HG03066 (cell line): ENCODE measurements at regions not wholly inside any gene's neighbourhood (a gene's known extent, or its start where the extent isn't known, plus 50 kb on each side); places are given as distances from the start of the nearest gene placed in this dataset.

Experiments
- ATAC-seq: cut with Tn5 transposase; IDR thresholded peaks from one replicate; pipeline ENCODE4 v1.9.1; 2021; ENCODE audit warnings: low read depth; ENCODE audit not compliant: unreplicated experiment

DNA sequence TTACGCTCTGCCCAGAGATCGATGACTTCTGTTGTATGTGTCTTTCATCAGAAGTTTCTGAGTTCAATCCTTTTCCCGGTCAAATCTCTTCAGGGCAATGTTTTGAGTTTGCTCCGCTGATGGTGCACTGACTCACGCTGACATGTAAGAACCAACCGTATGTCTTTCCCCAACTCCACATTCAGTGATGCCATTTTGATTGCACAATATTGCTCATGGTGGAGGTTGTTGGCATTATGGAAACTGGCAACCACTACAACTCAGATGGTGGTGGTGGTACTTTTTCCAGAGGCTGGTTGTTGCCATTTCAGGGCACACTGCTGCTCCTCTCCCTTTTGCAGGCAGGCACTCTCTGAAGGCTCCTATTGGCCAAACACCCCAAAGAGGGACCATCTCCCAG lies 751.5 kb downstream of the DCDC2C start:
- ATAC-seq = no peak

DNA sequence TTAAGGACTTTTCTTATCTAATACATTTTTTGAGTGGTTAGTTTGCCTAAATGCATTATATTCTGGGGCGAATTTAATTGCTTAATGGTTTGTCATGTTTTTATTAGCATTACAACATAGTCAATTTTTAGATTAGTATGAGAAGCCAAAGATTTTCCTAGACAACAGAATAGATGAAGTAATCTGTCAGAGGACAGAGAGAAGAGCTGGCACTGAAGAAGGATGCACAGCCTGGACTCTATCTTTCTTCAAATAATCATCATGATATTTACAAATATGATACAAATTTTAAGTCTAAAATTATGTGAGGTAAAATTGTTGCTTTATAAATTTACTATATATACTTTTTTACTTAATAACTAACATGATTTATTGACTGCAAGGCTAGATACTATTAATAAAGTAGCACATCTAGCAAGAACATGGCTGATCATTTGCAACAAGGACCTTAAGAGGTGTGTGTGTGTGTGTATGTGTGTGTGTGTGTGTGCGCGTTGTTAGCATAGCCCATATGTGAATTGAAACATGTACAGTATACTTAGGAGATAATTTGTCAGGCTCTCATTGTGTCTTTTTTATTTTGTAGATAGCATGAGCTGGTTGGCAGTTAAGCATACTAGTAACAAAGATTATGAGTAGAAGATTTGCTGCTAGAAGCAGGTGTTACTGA lies 752.2 kb downstream of the DCDC2C start:
- no peak for ATAC-seq

DNA sequence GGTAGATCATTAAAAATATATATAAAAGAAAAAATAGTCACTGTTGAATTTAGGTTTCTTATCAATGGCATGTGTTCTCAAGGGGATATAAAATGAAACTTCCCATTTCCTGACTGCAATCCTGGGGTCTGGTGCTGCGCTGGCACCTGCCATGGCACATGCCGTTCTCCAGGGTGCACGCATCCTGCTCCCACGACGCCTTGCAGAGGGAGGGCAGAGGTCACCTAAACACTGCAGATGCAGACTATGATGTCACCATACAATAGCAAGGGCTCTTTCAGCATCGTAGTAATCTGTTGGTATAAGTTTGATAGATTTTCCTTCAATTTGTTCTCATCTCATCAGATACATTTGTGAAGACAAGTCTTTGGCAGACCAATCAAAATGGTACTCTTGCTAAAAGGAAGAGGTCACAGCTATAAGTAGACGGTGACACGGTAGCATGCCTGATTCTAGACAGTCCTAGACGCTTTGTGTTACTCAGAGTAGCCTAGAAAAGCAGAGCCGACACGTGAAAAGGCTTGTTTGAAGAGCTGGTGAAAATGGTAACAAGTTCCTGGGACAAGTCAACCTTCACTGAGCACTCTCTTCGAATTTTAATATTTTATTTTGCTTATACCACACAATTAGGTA lies 761.4 kb downstream of the DCDC2C start:
- ATAC-seq = no peak

DNA sequence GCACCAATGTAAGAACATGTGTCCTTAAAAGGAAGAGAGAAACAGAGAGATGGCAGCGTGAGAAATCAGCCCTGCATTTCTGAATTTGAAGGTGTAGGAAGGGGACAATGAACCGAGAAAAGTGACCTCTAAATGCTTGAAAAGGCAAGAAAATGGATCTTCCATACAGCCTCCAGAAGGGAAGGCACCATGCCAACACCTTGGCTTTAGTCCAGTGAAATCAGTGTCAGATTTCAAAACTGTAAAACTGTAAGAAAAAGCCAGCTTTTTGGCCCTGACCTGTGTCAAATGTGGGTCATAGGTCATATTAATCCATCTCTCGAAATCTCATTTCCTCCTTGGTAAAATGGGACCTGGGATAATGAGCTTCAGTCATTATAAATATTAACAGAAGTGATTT lies 762.3 kb downstream of the DCDC2C start:
- ATAC-seq = no peak

DNA sequence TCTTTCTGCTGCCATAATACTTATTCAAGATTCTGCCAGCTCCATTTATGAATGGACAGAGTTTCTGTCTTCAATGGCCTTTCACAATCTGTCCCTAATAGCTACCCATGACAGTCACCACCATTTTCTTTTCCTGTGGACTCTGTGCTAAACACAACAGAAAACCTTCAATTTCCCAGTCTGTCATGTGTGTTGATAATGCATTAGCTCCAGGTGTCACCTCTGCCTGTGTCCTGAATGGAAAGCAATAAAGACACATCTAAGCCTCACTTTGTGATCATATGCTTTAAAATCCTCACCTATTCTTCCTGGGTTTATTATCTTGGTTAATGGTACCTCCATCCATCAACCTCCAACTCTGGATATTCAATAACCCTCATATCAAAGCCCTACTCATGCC lies 772.2 kb downstream of the DCDC2C start:
- ATAC-seq = no peak

DNA sequence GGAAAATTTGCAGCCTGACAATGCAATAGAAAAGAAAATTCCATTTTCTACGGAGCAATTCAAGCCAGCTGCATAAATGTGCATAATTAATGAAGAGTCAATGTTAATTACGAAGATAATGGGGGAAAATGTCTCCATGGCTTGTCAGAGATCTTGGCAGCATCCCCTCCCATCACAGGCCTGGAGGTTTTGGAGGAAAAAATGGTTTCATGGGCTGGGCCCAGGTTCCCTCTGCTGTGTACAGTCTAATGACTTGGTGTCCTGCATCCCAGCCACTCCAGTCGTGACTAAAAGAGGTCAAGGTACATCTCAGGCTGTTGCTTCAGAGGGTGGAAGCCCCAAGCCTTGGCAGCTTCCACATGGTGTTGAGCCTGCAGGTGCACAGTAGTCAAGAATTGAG lies 779.7 kb downstream of the DCDC2C start:
- no peak for ATAC-seq

DNA sequence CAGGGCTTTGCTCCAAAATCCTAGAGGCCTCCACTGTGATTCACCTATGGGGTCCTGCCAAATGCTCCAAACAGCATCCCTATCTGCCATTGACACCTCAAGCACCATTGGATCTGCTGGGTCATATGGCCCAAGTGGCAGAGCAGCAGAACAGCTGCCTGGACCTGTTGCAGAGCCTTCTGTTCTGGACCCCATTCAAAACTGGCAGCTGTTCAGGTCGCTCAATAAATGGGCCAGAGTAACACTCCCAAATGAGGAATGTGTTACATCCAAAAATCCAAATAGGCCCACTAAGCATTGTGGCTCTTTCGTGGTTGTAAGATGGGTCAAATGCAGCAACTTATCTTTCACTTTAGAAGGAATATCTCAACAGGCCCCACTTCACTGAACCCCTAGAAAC lies 783.6 kb downstream of the DCDC2C start:
- no peak for ATAC-seq

DNA sequence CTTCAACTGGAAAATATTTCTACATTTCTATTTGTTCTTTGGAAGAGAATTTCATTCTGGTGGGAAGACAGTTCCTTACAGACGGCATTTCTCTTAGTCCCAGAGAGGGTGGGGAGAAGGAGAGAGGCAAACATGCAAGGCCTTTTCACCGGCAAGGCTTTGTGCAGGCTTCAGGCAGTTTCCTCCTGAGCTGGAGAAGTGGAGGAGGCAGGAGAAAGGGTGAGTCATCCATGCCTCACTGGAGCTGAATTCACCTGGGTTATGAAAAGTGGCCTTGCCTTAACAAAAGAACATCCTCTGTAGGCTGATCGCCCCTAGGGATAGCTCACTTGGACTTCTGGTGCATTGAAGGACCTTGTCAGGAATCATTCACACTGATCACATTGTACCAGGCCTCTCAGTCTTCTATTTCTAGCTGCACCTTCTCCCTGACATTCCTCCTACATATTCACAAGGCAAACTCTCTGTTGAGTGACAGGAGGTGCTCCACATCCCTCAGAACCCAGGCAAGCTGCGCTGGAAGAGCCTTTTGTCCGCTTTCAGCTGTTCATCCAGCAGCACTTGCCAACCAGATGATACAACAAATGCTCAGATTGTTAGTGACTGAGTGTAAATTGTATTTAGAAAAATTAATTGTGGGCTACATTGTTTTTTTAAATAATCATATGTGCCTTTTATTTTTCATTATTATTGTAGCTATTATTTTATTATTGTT lies 796.1 kb downstream of the DCDC2C start:
- ATAC-seq = no peak

DNA sequence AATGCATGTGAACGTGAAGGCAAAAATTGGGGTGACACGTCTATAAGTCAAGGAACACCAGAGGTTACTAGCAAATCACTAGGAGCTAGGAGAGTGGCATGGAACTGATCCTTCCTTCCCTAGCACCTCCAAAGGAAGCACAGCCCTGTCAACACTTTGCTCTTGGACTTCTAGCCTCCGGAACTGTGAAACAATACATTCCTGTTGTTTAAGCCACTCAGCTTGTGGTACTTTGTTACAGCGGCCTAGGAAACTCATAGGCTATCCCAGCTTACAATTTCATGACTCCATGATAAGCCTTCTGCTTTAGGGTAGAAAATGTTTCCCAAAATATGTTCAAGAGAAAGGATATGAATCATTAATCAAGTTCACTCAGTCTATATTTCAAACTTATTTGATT lies 798.1 kb downstream of the DCDC2C start:
- no peak for ATAC-seq

DNA sequence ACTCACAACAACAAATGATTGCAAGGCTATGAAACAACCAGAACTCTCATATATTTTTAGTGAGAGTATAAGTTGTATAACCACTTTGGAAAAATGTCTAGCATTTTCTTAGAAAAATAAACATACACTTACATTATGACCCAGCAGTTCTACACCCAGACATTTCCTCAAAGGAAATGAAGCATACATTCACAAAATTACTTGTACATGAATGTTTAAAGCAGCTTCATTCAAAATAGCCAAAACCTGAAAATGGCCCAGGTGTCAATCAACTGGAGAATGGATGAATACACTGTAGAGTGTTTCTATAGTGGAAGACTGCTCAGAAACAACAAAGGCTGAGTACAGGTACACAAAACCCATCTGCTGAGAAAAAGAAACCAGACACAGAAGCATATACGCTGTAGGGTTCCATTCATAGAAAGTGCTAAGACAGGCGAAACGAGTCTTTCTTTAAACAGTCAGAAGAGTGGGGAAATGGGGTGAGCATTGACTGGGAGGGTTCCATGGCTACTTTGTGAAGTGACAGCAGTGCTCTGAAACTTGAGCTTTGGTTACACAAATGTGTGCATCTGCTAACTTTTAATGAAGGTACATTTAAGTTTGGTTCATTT lies 799.0 kb downstream of the DCDC2C start:
- ATAC-seq = no peak

DNA sequence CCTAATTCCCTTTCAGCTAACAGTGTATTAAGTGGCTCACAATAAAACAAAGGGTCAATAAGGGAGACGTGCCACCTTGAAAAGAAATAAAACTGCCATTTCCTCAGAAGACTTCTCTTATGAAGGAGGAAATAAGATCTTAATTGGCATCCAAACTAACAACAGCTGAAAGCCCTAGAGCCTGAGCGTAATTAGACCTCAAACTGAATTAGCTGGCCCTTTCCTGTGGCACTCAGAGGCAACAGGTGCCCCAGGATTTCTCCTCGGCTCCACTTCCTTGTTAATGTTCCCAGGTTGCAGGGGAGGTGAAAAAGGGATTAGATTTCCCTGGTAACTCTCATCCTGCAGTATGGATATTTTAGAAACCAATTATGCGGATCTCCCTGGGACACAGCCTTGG lies 804.3 kb downstream of the DCDC2C start:
- ATAC-seq = no peak

DNA sequence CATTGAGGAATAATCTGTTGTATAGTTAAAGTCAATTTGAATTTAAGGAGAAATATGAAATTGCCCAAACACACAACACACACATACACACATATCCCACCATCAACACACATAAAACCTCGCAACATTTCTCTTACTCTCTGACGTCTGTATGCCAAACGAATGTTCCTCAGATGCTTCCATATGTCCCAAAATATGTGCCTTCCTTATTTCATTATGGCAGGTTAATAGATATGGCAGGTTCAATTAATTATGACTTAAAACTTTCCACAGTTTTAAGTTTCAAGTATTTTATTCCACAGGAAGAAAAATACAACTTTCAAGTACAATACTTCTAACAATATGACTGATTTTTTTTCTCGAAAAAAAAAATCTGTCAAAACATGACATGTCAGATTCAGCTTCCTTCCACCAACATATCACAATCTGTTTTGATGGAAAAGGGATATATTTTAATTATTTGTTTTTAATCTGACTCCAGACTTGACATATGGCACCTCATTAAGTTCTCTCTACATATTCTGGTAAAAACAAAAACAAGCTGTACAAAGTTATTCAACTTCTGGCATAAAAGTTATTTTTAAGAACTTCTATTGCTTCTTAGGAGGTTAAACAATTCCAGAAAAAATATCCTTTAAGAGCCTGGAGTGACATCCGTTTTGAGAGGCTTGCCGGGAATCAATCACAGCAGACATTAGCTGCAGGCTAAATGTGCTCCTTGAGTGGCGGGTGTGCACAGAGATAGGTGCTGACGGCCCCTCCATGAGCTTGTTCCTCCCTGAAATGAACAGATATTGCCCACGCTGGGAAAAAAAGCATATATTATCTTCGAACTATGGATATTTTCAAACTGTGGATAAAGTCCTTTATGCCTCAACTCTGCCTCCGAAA lies 812.7 kb downstream of the DCDC2C start:
- no peak for ATAC-seq

DNA sequence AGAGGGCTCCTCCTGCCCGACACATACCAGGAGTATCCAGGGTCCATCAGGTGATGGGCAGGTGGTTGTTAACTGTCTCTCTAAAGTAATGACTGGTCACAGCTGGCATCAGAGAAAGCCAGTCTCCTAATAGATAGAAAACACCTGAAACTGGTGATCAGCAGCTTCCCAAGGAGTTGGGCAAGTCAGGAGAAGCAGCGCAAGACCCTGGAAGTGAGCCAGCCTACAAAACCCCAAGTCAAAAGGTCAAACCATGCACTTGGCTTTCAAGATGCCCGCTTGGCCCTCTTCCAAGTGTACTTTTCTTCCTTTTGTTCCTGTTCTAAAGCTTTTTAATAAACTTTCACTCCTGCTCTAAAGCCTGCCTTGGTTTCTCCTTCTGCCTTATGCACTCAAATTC lies 815.2 kb downstream of the DCDC2C start:
- no peak for ATAC-seq

DNA sequence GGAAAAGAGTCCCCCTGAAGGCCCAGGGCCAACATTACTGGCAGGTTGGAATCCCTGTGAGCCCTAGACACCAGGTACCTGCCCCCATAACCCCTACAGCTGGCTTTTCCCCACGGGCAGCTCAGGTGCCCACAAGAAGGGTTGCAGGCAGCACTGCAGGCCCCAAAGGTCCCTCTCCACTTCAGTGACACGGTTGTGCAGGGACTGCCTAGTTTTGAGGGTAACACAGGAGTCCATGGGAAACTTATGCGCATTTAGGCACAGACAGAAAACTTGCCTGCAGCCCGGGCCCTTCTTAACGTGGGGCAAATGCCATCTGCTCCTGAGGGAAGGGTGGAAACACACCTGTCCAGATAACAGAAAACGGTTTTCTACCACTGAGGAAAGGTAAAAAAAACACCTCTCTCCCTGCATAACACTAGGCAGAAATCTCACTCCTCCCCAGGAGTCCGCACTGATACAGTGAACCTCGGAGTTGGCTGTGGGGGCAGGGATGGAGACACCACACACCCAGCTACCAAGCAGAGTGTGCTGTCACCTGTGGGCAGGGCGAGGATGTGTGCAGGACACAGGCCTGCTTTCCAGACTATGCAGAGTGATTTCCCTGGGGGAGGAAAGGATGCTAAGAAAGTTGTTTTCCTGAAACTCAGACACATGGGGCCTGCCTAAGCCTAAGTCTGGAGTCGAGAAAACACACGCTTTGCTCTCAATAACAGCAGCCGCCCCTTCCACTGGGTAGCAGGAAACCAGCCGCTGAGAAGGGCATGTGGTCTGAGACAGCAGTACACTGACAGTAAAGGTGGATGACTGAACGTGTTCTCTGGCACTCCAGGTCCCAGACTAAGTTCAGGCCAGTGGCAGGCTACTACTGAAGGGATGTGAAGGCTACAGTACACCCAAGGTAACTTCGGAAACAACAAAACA lies 819.4 kb downstream of the DCDC2C start:
- no peak for ATAC-seq

DNA sequence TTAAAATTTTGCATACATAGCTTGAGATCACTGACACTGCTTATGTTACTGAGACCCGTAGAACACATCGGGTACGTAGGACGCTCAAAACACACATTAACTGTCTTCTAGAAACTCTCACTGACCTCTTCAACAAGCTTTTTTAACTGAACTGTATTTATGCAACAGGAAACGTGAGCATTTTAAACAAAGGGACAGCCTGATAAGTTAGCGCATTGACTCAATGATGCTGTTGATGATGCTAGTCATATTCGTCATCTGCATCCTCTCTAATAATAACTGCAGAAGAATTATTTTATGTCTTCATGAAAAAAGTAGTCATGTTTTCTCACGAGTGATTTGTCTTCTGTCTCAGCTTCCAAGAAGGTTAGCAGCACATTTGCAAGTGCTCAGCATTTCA lies 824.0 kb downstream of the DCDC2C start:
- no peak for ATAC-seq

DNA sequence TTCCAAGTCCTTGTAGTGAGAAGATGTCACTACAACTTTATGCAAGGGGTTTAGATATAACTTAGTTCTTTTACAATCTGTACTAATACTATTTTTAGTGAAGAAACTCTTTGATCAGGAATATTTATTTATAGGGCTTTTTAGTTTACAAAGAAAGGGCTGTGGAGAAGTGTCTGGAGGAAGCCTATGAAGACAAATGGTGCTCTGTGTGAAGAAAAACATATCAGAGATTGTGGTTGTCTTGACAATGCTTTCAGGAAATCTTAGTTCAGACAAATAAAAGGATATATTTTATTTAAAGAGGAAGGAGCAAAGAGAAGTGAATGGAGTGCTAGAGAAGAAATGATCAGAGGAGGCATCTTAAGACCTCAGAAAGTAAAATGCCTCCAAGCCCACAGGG lies 824.9 kb downstream of the DCDC2C start:
- no peak for ATAC-seq

DNA sequence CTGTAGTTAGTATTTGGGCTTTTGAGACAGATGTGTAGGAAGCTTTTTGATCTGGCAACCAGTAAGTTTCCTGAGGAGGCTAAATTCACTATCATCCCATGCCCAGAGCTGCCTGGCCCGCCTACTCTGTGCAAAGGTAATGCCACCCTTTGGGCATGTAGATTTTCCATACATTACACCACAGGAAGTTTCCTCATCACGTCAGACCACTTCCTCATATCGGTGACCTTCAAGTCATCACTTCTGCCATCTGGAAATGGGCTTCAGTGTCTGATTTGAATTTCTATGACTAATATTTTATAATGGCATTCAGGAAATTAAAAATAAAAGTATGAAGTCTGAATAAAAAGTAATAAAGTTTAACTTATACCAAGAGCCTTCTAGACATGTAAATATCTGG lies 825.4 kb downstream of the DCDC2C start:
- ATAC-seq = no peak

DNA sequence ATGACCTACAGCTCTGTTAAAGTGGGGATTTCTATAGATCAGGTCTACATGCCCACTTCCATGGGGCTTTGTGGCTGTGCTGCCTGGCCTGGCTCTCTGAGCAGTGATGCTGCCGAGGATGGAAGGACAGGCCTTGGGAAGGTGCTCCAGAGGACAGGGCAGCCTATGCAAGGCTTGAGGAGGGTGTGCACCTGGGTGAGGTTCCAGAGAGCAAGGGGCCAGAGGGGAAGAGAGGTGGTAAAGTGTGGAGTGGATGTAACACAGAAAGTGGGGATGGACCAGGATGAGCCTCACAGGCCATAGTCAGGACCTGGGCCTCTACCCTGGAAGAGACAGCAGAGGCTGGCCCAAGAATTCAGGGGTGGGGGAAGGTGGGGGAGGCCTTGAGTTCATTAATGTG lies 826.4 kb downstream of the DCDC2C start:
- no peak for ATAC-seq

DNA sequence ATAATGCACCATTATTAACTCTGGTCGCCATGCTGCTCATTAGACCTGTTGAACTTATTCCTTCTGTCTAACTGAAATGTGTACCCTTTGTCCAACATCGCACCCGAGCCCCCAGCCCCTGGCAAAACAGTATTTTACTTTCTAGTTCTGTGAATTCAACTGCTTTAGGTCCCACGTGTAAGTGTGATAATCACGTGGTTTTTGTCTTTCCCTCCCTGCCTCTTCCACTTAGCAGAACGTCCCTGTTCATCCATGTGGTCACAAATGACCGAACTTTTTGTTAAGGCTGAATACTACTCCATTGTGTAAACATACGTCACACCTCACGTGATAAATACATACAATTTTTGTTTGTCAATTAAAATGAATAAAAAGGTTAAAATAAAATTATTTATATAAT lies 826.9 kb downstream of the DCDC2C start:
- no peak for ATAC-seq

DNA sequence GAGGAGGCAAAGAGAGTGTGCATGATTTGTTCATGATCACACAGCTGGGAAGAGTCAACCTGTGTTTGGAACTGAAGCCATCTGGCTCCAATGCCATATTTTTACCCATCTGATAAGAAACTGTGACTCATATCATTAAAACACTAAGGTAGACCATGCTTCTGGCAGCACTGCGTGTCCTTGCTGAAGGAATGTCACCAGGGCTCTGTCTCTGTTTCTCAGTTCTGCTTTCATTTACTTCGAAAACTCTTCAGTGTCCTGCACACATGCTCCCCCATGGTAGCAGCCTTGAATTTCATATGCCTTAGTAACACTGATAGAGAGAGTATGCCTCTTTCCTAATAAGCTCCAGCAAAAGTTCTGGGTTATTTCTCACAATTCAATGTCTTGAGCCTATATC lies 830.4 kb downstream of the DCDC2C start:
- no peak for ATAC-seq
